CD4-positive, alpha-beta T cell treated with Interleukin-17A for 1 hour (primary cell): ENCODE measurements at regions not wholly inside any gene's neighbourhood (a gene's known extent, or its start where the extent isn't known, plus 50 kb on each side); places are given as distances from the start of the nearest gene placed in this dataset.
"Not testable (repeated sequence)": the region's sequence is repeated elsewhere in the genome, so short reads cannot be mapped to it uniquely, and the experiment has no call there.

Source experiments
- DNase-seq: peaks from one replicate; pipeline ENCODE4 v3.0.0-alpha.2; 2020

DNA sequence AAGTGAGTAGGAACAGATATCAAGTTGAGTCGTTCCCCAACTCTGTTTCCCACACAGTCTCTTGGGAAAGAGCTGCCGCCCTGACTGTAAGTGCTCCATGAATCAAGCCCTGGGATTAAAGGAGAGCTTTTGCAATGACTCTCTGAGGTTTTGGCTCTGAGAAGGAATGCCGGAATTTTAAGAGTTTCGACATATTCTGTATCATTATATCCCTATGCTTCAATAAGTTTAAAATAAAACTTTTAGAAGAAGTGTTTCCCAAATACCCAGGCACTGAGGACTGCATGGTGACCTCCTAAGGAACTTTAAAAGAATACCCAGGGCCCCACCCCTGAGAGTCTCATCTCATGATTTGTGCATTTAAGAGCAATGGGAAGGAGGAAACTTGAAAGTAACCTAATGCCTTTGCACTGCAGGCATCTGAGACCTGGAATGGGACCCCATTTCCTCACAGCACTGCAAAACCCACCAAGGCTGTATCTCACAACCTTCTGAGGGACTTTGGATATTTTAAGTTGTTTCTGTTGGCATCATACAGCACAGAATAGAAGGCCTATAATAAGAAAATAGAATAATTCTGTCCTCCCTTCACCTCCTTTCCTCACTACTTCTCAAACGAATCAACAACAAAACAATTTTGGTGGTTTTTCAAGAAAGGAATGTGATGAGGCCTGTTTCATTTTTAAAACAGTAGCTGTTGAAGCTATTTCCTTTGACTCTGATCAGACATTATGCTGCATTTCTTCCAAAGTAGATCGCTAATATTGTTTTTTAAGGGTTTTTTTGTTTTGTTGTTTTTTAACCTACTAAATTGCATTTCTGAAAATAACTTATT is 121.2 kb downstream of the GASK1B start:
- no peak for DNase-seq

DNA sequence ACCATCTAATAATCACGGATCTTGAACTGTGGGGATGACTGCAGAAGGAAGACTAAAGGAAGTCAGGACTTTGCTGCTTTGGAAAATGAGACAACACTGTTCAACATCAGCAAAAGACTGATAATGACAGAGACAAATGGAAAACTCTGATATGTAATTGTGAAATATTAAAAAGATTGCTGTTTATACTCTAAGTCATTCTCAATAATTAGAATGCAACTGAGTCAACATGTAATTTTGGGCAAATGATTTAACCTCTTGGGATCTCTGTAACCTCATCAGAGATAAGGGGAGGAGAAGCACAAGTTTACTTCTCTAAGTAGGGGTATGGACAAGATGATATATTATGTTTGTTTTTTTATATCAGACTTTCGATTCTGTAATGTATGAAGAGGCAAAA is 121.9 kb downstream of the GASK1B start:
- no peak for DNase-seq

DNA sequence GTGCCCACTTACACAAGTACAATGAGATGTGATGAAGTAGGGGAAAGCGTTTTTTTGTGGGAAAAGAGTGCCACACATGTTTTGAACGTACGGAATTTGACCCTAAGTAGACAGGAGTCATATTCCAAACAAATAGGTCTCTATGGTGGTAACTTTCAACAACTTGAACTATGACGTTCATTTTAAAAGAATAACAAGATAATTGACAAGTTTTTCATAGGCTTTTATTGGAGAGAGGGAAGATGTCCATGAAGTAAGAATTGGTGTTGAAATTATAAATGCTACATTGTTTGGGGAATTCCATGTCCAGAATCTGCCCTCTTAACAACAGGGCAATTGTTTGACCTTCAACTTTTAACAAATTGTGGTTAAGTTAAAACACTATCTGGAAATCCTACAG is 126.5 kb downstream of the GASK1B start:
- DNase-seq, result no peak

DNA sequence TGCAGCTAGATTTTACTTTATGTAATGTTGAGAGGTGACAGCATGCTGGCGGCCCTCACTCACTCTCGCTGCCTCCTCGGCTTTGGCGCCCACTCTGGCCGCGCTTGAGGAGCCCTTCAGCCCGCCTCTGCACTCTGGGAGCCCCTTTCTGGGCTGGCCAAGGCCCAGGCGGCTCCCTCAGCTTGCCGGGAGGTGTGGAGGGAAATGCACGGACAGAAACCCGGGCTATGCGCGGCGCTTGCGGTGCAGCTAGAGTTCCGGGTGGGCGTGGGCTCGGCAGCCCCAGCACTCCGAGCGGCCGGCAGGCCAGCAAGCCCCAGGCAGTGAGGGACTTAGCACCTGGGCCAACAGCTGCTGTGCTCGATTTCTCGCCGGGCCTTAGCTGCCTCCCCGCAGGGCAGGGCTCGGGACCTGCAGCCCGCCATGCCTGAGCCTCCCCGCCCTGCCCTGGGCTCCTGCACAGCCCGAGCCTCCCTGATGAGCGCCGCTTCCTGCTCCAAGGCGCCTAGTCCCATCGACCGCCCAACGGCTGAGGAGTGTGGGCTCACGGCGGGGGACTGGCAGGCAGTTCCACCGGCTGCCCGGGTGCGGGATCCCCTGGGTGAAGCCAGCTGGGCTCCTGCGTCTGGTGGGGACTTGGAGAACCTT is 128.7 kb downstream of the GASK1B start:
- DNase-seq, result no peak

DNA sequence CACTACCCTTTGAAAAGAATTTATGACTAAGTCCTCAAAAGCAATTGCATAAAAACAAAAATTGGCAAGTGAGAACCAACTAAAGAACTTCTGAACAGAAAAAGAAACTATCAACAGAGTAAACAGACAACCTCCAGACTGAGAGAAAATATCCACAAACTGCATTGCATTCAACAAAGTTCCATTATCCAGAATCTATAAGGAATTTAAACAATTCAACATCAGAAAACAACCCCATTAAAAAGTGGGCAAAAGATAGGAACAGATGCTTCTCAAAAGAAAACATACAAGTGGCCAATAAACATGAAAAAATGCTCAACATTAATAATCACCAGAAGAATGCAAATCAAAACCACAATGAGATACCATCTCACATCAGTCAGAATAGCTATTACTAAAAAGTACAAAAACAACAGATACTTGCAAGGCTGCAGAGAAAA is 130.2 kb downstream of the GASK1B start:
- DNase-seq, result no peak

DNA sequence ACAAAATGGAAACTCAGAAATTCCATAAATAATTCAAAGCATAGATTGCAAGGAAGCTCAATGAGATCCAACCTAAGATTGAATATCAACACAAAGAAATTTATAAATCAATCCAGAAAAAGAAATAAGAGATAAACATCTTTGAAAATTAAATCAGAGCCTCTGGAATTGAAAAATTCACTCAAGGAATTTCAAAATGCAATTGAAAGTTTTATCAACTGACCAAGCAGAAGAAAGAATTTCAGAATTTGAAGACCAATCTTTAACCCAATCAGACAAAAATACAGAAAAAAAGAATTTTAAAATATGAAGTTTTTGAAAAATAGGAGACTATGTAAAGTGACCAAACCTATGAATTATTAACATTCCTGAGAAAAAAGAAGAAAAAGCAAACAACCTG is 134.1 kb downstream of the GASK1B start:
- no peak for DNase-seq

DNA sequence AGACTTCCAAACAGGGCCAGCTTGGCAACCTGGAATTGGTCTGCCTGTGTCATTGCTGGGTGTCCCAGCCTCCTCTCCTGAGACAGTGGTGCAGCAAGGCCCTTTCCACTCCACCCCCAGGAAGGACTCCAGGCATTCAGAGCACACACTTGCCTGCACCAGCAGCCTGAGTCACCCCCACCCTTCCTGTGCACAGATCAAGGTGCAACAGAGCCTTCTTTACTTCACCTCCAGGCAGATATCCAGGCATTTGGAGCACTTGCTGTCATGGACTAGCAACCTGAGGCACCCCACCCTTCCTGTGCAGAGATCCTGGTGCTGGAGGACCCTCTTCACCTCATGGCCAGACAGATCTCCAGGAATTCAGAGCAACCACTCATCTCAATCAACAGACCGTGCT is 135.8 kb downstream of the GASK1B start:
- no peak for DNase-seq

DNA sequence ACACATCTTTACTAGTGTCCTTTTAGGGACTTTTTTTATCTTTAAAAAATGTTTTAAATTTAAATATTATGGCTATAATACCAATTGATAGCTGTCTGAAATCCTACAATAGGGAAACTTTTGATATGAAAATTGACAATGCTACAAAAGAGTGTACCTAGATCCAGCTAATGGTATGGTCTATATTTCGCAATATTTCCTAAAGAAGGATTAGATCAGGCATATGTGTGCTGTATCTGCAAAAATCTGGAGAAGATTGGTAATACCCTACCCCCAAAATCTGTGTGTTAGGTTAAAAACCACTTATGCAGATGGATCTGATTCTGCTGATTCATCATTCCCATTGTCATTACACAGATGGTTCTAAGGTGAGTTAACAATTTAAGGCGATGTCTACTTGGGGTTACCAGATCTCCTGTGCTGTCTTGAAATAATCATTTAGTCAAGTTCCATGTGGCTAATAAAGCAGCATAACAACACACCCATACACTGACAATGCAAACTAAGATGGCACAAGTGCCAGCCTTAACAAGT is 137.1 kb downstream of the GASK1B start:
- no peak for DNase-seq

DNA sequence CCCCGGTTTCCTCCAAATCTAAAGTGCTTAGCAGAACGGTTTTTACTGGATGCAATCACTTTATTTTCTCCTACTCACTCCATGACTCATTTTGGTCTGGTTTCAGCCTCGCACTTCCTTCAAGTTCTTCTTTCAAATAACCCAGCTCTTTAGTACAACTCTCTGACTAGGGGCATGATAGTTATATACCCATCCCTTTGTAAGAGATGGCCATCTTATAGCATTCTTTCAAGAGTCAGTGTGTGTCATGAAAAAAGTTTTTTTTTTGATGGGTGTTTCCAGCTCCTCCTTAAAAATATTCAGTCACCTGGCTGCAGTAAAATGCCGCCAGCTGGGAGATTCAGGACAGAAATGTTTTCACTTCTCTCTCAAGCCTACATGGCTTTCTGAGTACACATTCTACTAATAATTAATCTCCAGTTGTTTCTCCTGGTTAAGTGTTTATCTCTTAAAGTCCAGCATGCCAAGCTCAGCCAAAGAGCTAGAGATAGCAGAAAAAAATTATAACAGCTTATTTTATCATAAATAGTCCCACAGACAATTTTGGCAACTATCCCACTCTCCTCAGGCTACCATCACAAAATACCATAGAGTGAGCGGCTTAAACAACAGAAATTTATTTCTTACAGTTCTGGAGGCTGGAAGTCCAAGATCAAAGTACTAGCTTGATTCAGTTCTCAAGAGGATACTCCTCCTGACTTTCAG is 139.3 kb downstream of the GASK1B start:
- no peak for DNase-seq

DNA sequence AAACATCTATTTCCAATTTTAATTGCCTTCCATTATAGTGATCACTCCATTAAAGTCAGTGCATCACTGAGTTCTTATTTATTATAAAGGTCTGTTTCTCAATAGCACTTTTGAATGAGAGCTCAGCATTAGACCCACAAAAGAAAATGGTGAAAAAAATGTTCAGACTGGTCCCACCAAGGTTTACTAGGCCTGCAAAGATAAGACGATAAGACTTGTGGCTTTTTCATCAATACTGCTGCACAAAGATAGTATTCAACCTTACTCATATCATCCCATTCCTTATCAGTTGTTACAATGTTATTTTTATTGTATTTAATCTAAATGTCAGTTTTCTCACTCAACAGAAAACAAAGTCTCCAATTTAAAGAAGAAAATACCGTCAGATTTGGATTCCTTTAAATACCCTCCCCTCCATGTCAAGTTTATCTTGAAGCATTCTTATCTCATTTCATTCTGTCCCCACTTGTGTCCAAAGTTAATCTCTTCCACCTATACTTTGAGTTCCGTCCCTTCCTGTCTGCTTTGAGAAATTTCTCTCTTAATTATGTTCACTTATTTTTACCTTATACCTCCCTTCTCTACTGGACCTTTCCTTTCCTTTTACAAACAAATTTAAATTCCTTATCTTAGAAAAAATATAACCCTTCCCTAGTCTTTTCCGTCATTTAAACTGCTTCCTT is 140.0 kb downstream of the GASK1B start:
- no peak for DNase-seq

DNA sequence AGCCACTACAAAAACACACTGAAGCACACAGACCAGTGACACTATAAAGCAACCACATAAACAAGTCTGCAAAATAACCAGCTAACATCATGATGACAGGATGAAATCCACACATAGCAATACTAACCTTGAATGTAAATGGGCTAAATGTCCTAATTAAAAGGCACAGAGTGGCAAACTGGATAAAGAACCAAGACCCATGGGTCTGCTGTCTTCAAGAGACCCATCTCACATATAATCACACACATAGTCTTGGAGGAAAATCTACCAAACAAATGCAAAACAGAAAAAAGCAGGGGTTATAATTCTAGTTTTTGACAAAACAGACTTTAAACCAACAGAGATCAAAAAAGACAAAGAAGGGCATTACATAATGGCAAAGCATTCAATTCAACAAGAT is 144.4 kb downstream of the GASK1B start:
- DNase-seq, result not testable (repeated sequence)

DNA sequence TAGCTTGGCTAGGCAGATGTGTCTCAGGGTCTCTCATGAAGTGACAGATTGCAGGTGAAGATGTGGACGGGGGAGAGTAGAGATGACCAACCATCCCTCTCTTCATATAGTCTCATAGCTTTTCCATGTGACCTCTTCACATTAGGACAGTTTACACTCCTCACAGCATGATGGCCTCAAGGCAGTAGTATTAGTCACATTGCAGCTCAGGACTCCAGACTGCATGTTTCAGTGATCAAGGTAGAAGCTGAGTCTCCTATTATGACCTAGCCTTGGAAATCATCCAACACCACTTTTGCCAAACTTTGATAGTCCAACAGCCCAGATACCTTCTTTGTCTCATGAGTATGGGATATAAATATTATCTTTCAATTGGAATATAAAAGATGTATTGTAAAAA is 147.7 kb downstream of the GASK1B start:
- no peak for DNase-seq

DNA sequence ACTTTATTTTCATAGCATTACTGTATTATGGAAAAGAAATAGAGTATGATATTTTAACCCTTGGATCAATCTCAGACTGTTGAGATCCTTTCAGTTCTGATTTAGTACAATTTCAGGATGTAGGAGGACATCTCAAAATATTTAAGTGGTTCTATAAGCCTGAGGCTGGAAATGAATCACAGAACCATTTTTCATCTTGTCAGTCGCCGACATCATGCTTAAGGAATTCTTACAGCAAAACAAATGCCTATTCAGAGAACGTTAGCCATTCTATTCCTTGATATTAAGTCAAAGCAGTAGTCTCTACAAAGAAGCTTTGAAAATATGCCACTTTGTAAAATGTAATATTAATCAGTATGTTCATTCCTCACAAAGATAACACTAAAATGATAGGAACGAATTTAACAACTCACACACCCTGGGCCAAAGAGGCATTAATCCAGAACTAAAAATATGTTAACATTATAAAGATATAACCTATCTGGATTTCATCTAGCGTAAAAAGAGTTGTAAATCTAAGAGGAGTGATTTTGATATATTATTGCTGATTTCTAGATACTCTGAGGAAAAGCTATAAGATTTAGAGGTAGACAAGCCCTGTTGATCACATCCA is 152.0 kb downstream of the GASK1B start:
- DNase-seq, result no peak

DNA sequence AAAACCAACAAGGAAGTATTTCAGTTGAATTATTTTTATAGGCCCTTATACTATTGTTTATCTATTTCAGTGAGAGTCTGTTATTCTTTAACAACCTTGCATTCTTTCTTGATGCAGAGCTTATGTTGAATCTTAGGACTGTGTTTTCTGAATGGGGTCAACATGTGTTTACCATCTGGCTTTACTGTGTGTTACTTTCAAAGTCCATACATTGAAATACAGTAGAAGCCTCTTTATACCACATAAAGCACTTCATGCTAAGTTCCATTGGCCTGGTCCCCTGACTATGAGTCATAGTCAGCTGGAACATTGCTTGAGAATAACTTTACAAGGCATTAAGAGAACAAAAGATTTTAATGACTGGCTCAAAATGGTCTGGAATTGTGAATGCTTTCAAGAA is 152.6 kb downstream of the GASK1B start:
- no peak for DNase-seq

DNA sequence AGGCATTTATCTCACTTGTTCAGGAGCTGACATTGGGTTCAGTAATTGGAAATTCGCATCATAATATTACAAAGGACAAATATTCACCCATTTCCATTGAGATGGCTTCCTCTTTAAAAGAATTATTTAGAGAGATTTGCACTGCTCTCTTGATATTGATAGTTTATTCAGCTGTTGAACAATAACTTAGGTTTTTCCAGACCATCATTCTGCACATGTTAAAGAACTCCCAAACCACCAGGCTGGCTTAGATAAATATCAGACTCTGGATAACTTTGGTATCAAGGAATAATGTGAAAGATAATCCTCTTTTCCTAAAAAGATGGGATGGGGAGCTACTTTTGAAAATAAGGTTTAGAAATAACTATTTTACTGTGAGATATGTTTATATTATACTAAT is 154.0 kb downstream of the GASK1B start:
- no peak for DNase-seq

DNA sequence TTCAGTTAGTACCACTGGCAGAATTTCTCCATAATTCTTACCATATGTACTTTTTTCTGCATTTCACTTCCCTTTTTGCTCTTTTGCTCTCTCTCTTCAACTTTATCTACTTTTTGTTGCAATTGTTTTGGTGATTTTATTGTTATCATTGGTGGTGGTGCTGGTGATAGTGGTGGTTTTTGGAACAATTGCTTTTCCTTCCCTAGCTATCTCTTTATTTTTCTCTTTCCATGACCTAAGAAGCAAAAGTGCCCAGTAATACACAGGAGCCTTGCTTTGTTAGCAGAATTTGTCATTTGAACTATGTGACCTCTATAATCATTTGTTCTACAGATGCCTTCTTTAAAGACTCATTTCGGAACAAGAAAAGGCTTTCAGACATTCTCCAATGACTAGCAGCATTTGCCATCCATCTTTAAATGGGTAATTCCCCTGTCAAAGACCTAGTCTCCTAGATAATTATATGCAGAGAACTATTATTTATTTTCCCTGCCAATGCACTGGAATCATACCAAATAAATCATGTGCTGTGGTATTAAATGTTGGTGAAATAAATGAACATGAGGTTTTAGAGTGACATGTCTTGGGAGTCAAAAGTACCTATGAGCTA is 154.5 kb downstream of the GASK1B start:
- DNase-seq, result no peak

DNA sequence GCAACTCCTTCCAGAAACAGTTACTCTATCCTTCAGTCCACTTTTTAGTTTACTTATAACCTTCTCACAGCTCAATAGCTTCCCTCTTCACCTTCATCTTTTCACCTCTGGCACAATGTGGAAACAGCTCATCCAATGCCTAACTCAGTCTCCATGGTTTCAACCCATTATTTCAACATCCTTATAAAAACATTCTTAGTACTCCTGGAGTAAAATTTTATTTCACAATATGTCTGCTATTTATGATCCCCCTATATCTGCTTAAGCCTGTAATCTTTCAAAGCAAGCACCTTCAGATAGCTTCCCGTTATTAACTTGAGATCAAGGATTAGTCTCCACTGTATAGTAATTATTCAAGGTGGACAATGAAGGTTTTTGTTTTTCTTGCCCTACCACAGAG is 156.3 kb downstream of the GASK1B start:
- DNase-seq, result no peak

DNA sequence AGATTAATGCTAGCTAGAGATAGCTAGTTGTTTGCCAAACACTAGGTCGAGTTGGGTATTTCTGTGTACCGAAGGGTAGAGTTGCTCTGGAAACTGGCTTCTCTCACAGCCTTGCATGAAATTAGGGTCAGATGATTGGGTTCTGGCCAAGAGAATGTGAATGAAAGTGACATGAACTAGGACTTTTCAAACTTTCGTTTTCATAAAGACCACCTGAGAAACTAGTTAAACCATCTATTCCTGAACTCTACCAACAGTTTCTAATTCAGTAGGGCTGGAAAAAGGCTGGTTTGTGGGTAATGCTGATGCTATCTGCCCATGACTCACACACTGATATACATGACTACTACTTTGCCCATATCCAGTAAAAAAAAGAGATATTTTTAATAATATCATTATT is 157.6 kb downstream of the GASK1B start:
- DNase-seq, result no peak

DNA sequence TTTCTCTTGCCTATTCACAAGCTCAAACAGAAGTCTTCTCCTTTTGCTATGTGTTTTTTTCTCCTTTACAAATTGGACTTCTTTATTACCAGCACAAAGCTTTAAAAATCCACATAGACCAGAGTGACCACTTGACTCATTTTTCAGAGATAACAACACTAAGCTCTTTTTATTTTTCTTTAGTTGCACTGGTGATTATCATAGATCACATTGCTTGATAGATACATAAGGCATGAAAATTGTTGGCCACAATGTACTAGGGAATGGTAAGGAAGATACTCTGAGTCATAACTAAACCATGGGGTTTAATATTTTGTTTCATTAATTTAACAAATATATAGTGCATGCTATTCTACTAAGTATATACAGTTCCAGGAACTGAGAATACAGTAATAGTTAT is 159.0 kb downstream of the GASK1B start:
- DNase-seq, result no peak

DNA sequence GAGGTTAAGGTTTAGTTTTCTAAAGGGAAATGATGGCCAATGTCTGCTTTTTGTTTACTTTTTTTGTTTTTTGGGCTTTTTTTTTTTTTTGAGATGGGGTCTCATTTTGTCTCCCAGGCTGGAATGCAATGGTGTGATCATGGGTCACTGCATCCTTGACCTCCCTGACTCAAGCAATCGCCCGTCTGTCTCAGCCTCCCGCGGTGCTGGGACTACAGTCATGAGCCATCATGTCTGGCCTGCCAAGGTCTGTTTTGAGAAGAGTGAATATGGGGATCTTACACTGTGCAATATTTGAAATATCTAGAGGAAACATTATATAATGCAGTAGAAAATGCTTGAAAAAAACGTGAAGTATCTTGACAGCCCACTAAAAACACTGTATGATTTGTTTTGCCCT is 162.5 kb downstream of the GASK1B start:
- DNase-seq, result no peak

DNA sequence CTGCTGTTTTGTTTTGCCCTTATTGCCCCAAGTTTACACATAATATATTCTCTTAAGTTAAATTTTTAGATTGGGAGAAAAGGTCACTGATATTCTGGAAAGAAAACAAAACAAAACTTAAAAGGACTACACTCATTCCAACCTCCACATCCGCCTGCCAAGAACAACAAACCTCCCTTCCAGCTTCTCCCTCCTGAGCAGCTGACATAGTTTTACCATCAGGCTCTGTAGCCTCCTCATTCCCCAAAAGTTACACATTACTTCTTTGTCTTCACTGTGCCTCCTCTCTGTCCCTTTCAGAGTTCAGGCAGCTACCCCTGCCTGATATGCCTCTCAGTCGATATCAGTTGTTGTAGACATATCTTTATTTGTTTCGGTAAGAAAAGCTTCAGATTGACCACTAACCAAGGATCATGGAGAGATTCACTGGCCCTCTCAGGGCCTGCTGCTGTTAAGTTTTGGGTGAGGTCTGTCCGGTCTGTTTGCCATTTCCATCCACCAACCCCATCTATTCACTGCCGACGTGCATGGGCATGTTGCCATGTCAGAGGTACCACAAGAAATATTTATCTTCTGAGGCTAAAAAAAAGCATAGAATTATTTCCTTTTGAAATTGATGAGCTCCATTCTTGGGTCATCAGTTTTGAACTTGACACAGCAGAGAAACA is 164.1 kb downstream of the GASK1B start:
- DNase-seq, result no peak

DNA sequence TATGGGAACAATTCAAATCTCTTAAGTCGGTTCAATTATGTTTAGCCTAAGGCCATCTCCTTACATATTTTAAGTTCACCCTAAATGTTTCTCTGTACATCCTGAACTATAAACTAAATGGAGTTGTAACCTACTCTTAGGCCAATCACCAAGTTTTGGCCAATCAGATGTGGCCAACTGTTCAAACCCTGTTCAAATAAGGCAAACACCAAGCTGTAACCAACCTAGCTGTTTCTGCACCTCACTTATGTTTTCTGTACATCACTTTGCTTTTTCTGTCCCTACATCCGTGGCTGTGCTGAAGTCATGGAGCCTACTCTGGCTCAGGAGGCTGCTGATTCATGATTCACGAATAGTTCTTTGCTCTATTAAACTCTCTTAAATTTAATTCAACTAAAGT is 165.3 kb downstream of the GASK1B start:
- DNase-seq, result no peak
